ENCODE measurements at regions not wholly inside any gene's neighbourhood (a gene's known extent, or its start where the extent isn't known, plus 50 kb on each side); places are given as distances from the start of the nearest gene placed in this dataset.

- Histone ChIP-seq H3K9ac (ENCODE audit: low read length) (no peak overlapping the region), H3K27me3 (ENCODE audit: insufficient read depth, low read length) (no peaks in the 10 kb centered on the region), H3K4ac (ENCODE audit: low read depth, low read length) (no peak overlapping the region), H2AK5ac (ENCODE audit: low read length) (no peak overlapping the region), H2BK120ac (ENCODE audit: insufficient read depth, low read length, poor library complexity) (no peak overlapping the region), H3K23ac (ENCODE audit: low read length) (no peak overlapping the region), H3K36me3 (ENCODE audit: control insufficient read depth in 1 of 2, insufficient read depth in 2 of 2, low read length in 2 of 2) (no peaks in the 10 kb centered on the region), H3K79me1 (ENCODE audit: low read length) (no peaks in the 10 kb centered on the region), H3K27ac (ENCODE audit: low read depth, low read length) (no peak overlapping the region), H3K4me3 (ENCODE audit: low read depth, low read length) (no peak overlapping the region), H4K91ac (ENCODE audit: low read depth, low read length) (no peak overlapping the region), H3K18ac (ENCODE audit: low read length) (no peak overlapping the region), H4K8ac (ENCODE audit: low read depth, low read length) (no peak overlapping the region), H4K12ac (ENCODE audit: low read depth, low read length) (no peak overlapping the region), H3K4me2 (ENCODE audit: low read length) (no peak overlapping the region), H3K4me1 (ENCODE audit: control insufficient read depth in 1 of 2, insufficient read depth in 2 of 2, low read length in 2 of 2) (no peaks in the 10 kb centered on the region), H3K9me3 (ENCODE audit: insufficient read depth, low read depth, low read length) (no peaks in the 10 kb centered on the region), H2BK12ac (ENCODE audit: low read length) (no peak overlapping the region), H3K14ac (ENCODE audit: low read length) (no peak overlapping the region), H2BK5ac (ENCODE audit: low read depth, low read length, poor library complexity) (no peak overlapping the region), H3K79me2 (ENCODE audit: control insufficient read depth, insufficient read depth, low read length, poor library complexity) (no peaks in the 10 kb centered on the region), H2AFZ (ENCODE audit: insufficient read depth, low read length, poor library complexity) (no peak overlapping the region)
- DNase-seq = no peak
Measured at GRCh38 chr4:96395747-96396146, 555.9 kb downstream of the PDHA2 start.

DNA sequence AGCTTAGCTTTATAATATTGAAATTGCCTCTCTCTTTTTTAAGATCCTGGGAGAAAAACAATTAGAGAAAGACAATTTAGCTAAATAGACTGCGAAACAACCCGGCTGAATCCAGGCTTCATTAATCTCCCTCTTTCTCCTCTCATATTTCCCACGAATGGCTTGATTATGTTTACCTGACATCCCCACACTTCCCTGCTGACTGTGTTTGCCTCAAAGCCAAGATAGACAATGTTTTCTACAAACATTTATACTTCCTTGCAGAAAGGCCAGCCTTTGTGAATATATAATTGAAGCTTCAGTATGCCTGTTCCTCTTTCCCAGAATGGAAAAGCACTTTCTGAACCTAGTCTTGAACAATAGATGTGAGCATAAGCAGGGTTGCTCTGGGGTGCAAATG lies 566.8 kb downstream of the PDHA2 start:
- no peak overlapping the region for H3K4me2 ChIP-seq (ENCODE audit: low read length)
- H3K9ac ChIP-seq (ENCODE audit: low read length) = no peak overlapping the region
- H4K91ac ChIP-seq (ENCODE audit: low read depth, low read length) = no peak overlapping the region
- H3K79me1 ChIP-seq (ENCODE audit: low read length) = no peaks in the 10 kb centered on the region
- DNase-seq = no peak
- no peak overlapping the region for H2AFZ ChIP-seq (ENCODE audit: insufficient read depth, low read length, poor library complexity)
- H3K27me3 ChIP-seq (ENCODE audit: insufficient read depth, low read length) = no peaks in the 10 kb centered on the region
- H3K4me1 ChIP-seq (ENCODE audit: control insufficient read depth in 1 of 2, insufficient read depth in 2 of 2, low read length in 2 of 2) = no peaks in the 10 kb centered on the region
- no peak overlapping the region for H2BK5ac ChIP-seq (ENCODE audit: low read depth, low read length, poor library complexity)
- no peak overlapping the region for H4K8ac ChIP-seq (ENCODE audit: low read depth, low read length)
- no peak overlapping the region for H4K12ac ChIP-seq (ENCODE audit: low read depth, low read length)
- H3K14ac ChIP-seq (ENCODE audit: low read length) = no peak overlapping the region
- no peak overlapping the region for H3K23ac ChIP-seq (ENCODE audit: low read length)
- no peak overlapping the region for H2BK120ac ChIP-seq (ENCODE audit: insufficient read depth, low read length, poor library complexity)
- H3K4ac ChIP-seq (ENCODE audit: low read depth, low read length) = no peak overlapping the region
- no peaks in the 10 kb centered on the region for H3K79me2 ChIP-seq (ENCODE audit: control insufficient read depth, insufficient read depth, low read length, poor library complexity)
- no peak overlapping the region for H3K18ac ChIP-seq (ENCODE audit: low read length)
- H2AK5ac ChIP-seq (ENCODE audit: low read length) = no peak overlapping the region
- H3K4me3 ChIP-seq (ENCODE audit: low read depth, low read length) = no peak overlapping the region
- no peak overlapping the region for H3K27ac ChIP-seq (ENCODE audit: low read depth, low read length)
- no CpG with 5 or more reads among the region's 3 CpGs for WGBS (ENCODE audit: extremely low coverage, insufficient coverage, insufficient read length)
- no peaks in the 10 kb centered on the region for H3K36me3 ChIP-seq (ENCODE audit: control insufficient read depth in 1 of 2, insufficient read depth in 2 of 2, low read length in 2 of 2)
- H3K9me3 ChIP-seq (ENCODE audit: insufficient read depth, low read depth, low read length) = no peaks in the 10 kb centered on the region
- H2BK12ac ChIP-seq (ENCODE audit: low read length) = no peak overlapping the region

DNA sequence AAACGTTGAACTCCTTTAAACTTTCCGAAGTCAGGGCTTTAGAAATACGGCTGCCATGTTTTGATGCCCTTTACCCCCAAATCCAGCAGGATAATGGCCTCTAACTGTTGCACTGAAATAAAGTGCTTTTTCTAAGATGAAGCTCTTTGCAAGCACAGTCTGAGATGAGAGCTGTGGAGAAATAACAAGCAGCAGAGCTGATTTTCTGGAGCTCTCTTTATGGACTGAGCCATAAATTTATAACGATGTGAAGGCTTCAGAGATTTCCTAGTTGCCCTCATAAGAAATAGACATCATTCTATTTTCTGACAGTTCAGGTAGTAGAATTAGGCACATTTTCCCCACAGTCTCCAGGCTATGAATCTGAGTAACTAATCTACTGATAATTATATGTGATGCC lies 567.3 kb downstream of the PDHA2 start:
- Histone ChIP-seq H3K23ac (ENCODE audit: low read length) (no peak overlapping the region), H3K14ac (ENCODE audit: low read length) (no peak overlapping the region), H3K79me1 (ENCODE audit: low read length) (no peaks in the 10 kb centered on the region), H2BK5ac (ENCODE audit: low read depth, low read length, poor library complexity) (no peak overlapping the region), H3K27me3 (ENCODE audit: insufficient read depth, low read length) (no peaks in the 10 kb centered on the region), H3K36me3 (ENCODE audit: control insufficient read depth in 1 of 2, insufficient read depth in 2 of 2, low read length in 2 of 2) (no peaks in the 10 kb centered on the region), H2AFZ (ENCODE audit: insufficient read depth, low read length, poor library complexity) (no peak overlapping the region), H3K9me3 (ENCODE audit: insufficient read depth, low read depth, low read length) (no peaks in the 10 kb centered on the region), H4K91ac (ENCODE audit: low read depth, low read length) (no peak overlapping the region), H3K9ac (ENCODE audit: low read length) (no peak overlapping the region), H3K4ac (ENCODE audit: low read depth, low read length) (no peak overlapping the region), H4K12ac (ENCODE audit: low read depth, low read length) (no peak overlapping the region), H3K79me2 (ENCODE audit: control insufficient read depth, insufficient read depth, low read length, poor library complexity) (no peaks in the 10 kb centered on the region), H3K18ac (ENCODE audit: low read length) (no peak overlapping the region), H3K27ac (ENCODE audit: low read depth, low read length) (no peak overlapping the region), H3K4me2 (ENCODE audit: low read length) (no peak overlapping the region), H2AK5ac (ENCODE audit: low read length) (no peak overlapping the region), H2BK120ac (ENCODE audit: insufficient read depth, low read length, poor library complexity) (no peak overlapping the region), H3K4me3 (ENCODE audit: low read depth, low read length) (no peak overlapping the region), H3K4me1 (ENCODE audit: control insufficient read depth in 1 of 2, insufficient read depth in 2 of 2, low read length in 2 of 2) (no peaks in the 10 kb centered on the region), H2BK12ac (ENCODE audit: low read length) (no peak overlapping the region), H4K8ac (ENCODE audit: low read depth, low read length) (no peak overlapping the region)
- no peak for DNase-seq
- WGBS (ENCODE audit: extremely low coverage, insufficient coverage, insufficient read length) = no CpG with 5 or more reads among the region's 4 CpGs

- no peak overlapping the region for H2BK120ac ChIP-seq (ENCODE audit: insufficient read depth, low read length, poor library complexity)
- H3K4ac ChIP-seq (ENCODE audit: low read depth, low read length) = no peak overlapping the region
- H3K79me1 ChIP-seq (ENCODE audit: low read length) = no peaks in the 10 kb centered on the region
- no peak overlapping the region for H2BK12ac ChIP-seq (ENCODE audit: low read length)
- H3K9ac ChIP-seq (ENCODE audit: low read length) = no peak overlapping the region
- H3K14ac ChIP-seq (ENCODE audit: low read length) = no peak overlapping the region
- no peak overlapping the region for H4K12ac ChIP-seq (ENCODE audit: low read depth, low read length)
- H3K4me2 ChIP-seq (ENCODE audit: low read length) = no peak overlapping the region
- no peak overlapping the region for H2AFZ ChIP-seq (ENCODE audit: insufficient read depth, low read length, poor library complexity)
- H3K23ac ChIP-seq (ENCODE audit: low read length) = no peak overlapping the region
- no peak overlapping the region for H3K27ac ChIP-seq (ENCODE audit: low read depth, low read length)
- no peak overlapping the region for H4K8ac ChIP-seq (ENCODE audit: low read depth, low read length)
- H3K9me3 ChIP-seq (ENCODE audit: insufficient read depth, low read depth, low read length) = no peaks in the 10 kb centered on the region
- no peak for DNase-seq
- H3K79me2 ChIP-seq (ENCODE audit: control insufficient read depth, insufficient read depth, low read length, poor library complexity) = no peaks in the 10 kb centered on the region
- no peaks in the 10 kb centered on the region for H3K4me1 ChIP-seq (ENCODE audit: control insufficient read depth in 1 of 2, insufficient read depth in 2 of 2, low read length in 2 of 2)
- H3K36me3 ChIP-seq (ENCODE audit: control insufficient read depth in 1 of 2, insufficient read depth in 2 of 2, low read length in 2 of 2) = no peaks in the 10 kb centered on the region
- no peak overlapping the region for H2BK5ac ChIP-seq (ENCODE audit: low read depth, low read length, poor library complexity)
- H3K18ac ChIP-seq (ENCODE audit: low read length) = no peak overlapping the region
- no peak overlapping the region for H3K4me3 ChIP-seq (ENCODE audit: low read depth, low read length)
- H2AK5ac ChIP-seq (ENCODE audit: low read length) = no peak overlapping the region
- H4K91ac ChIP-seq (ENCODE audit: low read depth, low read length) = no peak overlapping the region
- H3K27me3 ChIP-seq (ENCODE audit: insufficient read depth, low read length) = no peaks in the 10 kb centered on the region
- no CpG with 5 or more reads among the region's 5 CpGs for WGBS (ENCODE audit: extremely low coverage, insufficient coverage, insufficient read length)
Measured at GRCh38 chr4:96407738-96408463, 568.0 kb downstream of the PDHA2 start.

Measured in trophoblast cell (in vitro differentiated cells and primary cell).